ENCODE measurements at regions not wholly inside any gene's neighbourhood (a gene's known extent, or its start where the extent isn't known, plus 50 kb on each side); places are given as distances from the start of the nearest gene placed in this dataset.

DNA sequence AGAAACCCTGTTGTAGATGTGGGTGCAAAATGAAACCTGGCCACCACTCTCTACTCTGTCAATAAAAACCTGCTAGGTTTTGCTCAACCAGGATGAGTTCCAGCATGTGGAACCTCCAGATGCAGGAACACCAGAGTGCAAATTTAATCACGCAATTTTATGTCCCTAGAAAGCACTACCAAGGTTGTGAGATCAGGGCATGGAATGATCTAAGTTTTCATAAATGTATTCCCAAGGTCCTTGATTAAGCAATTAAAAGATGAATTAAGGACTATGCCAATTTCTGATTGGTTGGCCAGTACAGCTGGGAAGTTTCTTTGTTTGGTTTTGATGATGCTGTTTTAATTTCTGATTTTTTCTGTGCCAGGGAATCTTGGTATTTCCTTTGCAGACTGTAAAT is 179.2 kb downstream of the KCNS3 start:
- TF ChIP-seq, protein P1, sequence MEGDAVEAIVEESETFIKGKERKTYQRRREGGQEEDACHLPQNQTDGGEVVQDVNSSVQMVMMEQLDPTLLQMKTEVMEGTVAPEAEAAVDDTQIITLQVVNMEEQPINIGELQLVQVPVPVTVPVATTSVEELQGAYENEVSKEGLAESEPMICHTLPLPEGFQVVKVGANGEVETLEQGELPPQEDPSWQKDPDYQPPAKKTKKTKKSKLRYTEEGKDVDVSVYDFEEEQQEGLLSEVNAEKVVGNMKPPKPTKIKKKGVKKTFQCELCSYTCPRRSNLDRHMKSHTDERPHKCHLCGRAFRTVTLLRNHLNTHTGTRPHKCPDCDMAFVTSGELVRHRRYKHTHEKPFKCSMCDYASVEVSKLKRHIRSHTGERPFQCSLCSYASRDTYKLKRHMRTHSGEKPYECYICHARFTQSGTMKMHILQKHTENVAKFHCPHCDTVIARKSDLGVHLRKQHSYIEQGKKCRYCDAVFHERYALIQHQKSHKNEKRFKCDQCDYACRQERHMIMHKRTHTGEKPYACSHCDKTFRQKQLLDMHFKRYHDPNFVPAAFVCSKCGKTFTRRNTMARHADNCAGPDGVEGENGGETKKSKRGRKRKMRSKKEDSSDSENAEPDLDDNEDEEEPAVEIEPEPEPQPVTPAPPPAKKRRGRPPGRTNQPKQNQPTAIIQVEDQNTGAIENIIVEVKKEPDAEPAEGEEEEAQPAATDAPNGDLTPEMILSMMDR (IDR thresholded peaks at IDR 0.05; ENCODE audit: borderline replicate concordance, insufficient read depth, low read depth, low read length), result no peak

DNA sequence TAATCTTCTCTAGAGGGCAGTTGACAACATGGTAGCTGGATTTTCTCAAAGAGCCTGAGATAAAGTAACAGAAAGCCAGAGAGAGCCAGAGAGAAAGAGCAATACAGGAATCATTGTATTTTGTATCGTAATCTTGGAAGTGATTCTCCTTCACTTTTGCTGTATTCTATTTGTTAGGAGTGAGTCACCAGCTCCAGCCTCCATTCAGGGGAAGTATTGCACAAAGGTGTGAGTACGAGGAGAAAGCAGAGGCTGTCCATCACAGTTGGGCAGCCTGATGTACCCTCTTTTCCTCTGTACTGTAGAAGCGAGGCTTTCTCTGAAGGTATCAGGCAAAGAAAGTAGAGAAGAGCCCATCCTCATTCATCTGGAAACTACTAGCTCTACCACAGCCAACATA is 176.8 kb downstream of the KCNS3 start:
- TF ChIP-seq, protein P1 (IDR thresholded peaks at IDR 0.05; ENCODE audit: borderline replicate concordance, insufficient read depth, low read depth, low read length), result no peak
- no peak overlapping the region for H3K4me3 ChIP-seq (ENCODE audit: low read depth, low read length)

More for the DNA sequence above, 179.2 kb downstream of the KCNS3 start:
- H3K4me3 ChIP-seq (ENCODE audit: low read depth, low read length), result no peak overlapping the region

DNA sequence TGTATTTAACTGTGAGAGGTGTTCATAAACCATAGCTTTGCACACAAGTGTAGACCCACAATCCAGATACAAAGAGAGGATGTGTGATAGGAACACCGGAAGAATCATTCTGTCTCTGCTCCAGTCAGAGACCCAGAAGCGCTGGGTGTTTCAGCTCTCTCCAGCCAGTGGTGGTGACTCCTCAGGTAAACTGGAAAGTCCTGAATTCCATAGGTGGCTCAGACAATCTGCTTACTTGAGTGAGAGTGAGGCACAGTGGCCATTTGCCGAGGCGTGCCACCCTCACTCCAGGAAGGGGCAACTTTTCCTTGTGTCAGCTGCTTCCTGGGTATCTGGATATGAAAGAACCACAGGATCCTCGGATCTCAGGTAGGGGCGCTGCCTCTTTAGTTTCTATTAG is 171.5 kb downstream of the KCNS3 start:
- TF ChIP-seq, protein P1 (IDR thresholded peaks at IDR 0.05; ENCODE audit: borderline replicate concordance, insufficient read depth, low read depth, low read length), result no peak
- no peak overlapping the region for H3K4me3 ChIP-seq (ENCODE audit: low read depth, low read length)

- TF ChIP-seq, protein P1 (IDR thresholded peaks at IDR 0.05; ENCODE audit: borderline replicate concordance, insufficient read depth, low read depth, low read length), result no peak
- H3K4me3 ChIP-seq (ENCODE audit: low read depth, low read length), result no peak overlapping the region
Observed at GRCh38 chr2:18049325-18049724, 170.9 kb downstream of the KCNS3 start.

DNA sequence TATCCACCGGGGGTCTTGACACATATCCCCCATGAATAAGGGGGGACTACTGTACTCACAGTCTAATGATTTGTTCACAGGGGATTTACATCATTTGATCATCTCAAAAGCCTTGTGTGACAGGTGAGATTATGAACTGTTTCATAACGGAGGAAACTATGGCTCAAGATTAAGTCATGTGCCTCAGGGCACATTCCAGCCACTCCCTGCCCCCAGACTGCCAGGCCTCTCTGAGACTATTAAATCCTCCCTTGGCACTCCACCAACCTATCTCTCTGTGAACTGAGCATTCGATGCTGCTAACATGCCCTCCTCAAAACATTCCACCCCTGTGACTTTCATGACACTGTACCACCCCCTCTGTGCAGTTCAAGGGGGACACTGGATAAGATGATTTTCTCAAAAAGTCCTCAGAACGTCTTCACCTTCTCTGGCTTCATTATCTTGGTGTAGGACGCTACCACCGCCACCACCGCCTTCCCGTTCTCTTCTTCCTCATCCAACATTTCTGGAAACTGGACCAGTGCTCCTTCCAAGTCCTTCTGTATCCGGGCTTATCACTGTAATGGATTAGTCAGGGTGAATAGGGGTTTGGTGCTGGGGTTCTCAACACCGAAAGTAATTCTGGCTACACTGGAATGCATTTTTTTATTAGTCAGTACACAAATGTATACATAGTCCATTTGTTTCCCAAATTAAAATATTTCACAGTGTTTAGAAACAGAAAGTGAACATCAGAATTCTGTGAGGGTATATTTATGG is 169.6 kb downstream of the KCNS3 start:
- no peak overlapping the region for H3K4me3 ChIP-seq (ENCODE audit: low read depth, low read length)
- TF ChIP-seq, protein P1 (IDR thresholded peaks at IDR 0.05; ENCODE audit: borderline replicate concordance, insufficient read depth, low read depth, low read length), result no peak

DNA sequence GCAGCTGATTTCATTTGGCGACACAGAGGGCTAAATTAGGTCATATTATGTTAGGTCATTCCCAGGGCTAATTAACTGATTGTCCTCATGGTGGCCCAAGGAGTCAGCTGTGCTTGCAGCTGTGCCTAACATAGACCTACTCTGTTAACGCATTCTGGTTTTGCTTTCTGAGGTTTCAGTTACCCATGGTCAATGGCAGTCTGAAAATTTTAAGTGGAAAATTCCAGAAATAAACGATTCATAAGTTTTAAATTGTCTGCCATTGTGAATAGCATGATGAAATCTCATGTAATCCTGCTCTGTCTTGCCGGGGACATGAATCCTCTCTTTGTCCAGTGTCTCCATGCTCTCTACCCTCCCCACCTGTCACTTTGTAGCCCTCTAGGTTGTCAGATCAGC is 168.7 kb downstream of the KCNS3 start:
- H3K4me3 ChIP-seq (ENCODE audit: low read depth, low read length), result no peak overlapping the region
- TF ChIP-seq, protein P1 (IDR thresholded peaks at IDR 0.05; ENCODE audit: borderline replicate concordance, insufficient read depth, low read depth, low read length), result no peak

GRCh38 chr2:18046558-18047212 is 168.2 kb downstream of the KCNS3 start:
- no peak overlapping the region for H3K4me3 ChIP-seq (ENCODE audit: low read depth, low read length)
- TF ChIP-seq, protein P1 (IDR thresholded peaks at IDR 0.05; ENCODE audit: borderline replicate concordance, insufficient read depth, low read depth, low read length), result no peak

All from GM12875 (cell line).